Esophagus squamous epithelium (tissue), 5 donors: ENCODE measurements at regions not wholly inside any gene's neighbourhood (a gene's known extent, or its start where the extent isn't known, plus 50 kb on each side); places are given as distances from the start of the nearest gene placed in this dataset.

Experiments used
- DNase-seq: peaks from one replicate; lab custom pipeline; 2025; lab: John Stamatoyannopoulos, UW
- H3K27ac ChIP-seq, 4 donors: fragments of 200-600 bp; sonication (generic); one replicate each; pipeline ENCODE4 v1.5.1; 2016 to 2019; ENCODE audit warnings: mild to moderate bottlenecking in 1 of 4
- H3K27me3 ChIP-seq, 4 donors: fragments of 200-600 bp; sonication (generic); 1 replicate in 3 of 4; 2 replicates in 1 of 4; pipeline versions ENCODE4 v1.5.1 to v1.6.0; 2017 to 2021; ENCODE audit warnings: antibody characterized with exemption in 1 of 4
- H3K36me3 ChIP-seq, 3 donors: fragments of 200-600 bp; sonication (generic); one replicate each; pipeline ENCODE4 v1.5.1; 2016 to 2019
- H3K4me1 ChIP-seq, 3 donors: fragments of 200-600 bp; sonication (generic); one replicate each; pipeline ENCODE4 v1.5.1; 2017 to 2019
- H3K4me3 ChIP-seq, 4 donors: fragments of 200-600 bp; sonication (generic); 1 replicate in 3 of 4; 2 replicates in 1 of 4; pipeline ENCODE4 v1.5.1; 2016 to 2019; ENCODE audit warnings: mild to moderate bottlenecking in 2 of 4, moderate library complexity in 1 of 4
- H3K9me3 ChIP-seq, 3 donors: fragments of 200-600 bp; sonication (generic); one replicate each; pipeline ENCODE4 v1.5.1; 2016 to 2019
- CTCF ChIP-seq, 6 experiments: fragments of 450-650 bp in 4 of 6; fragments of 200-600 bp in 2 of 6; sonication (generic) in 2 of 6; IDR thresholded peaks; one replicate each; pipeline ENCODE4 v1.5.1; 2016 to 2019; ENCODE audit warnings: antibody characterized with exemption in 6 of 6, mild to moderate bottlenecking in 4 of 6, moderate library complexity in 4 of 6
- POLR2A ChIP-seq, 4 donors: fragments of 450-650 bp; IDR thresholded peaks; one replicate each; pipeline ENCODE4 v1.6.1; 2017; ENCODE audit warnings: antibody characterized with exemption in 4 of 4, mild to moderate bottlenecking in 4 of 4, moderate library complexity in 3 of 4
- WGBS, 2 donors: methylation state at CpG; one replicate each; pipeline ENCODE4 v1.1.5; 2018; 5-methylcytosine and 5-hydroxymethylcytosine counted together
- intact Hi-C: fragments of 100-400 bp; cut with DNase I; formaldehyde crosslinking; loops from one replicate; pipeline ENCODE4 v1.15.0; 2022
- donor health status: DM: yes; HTN: yes; CAD: no.

GRCh38 chr3:106231086-106231485 lies 362.3 kb upstream of the CBLB start:
- Histone ChIP-seq H3K27ac (no peak overlapping the region), H3K27me3 (no peaks in the 10 kb centered on the region), H3K4me1 (no peaks in the 10 kb centered on the region), H3K36me3 (no peaks in the 10 kb centered on the region), H3K4me3 (no peak overlapping the region), H3K9me3 (no peaks in the 10 kb centered on the region)
- no peak for TF ChIP-seq POLR2A (IDR thresholded peaks at IDR 0.05)
- TF ChIP-seq CTCF (IDR thresholded peaks at IDR 0.05), result no peak
- 58 to 79% methylated on average over 1 of the region's 1 CpG for WGBS, 2 donors
- no peak for DNase-seq
- intact Hi-C loops, result no loop called here

- Histone ChIP-seq H3K36me3 (no peaks in the 10 kb centered on the region), H3K9me3 (no peaks in the 10 kb centered on the region), H3K4me3 (no peak overlapping the region), H3K27ac (no peak overlapping the region), H3K4me1 (no peaks in the 10 kb centered on the region), H3K27me3 (no peaks in the 10 kb centered on the region)
- intact Hi-C loops, result no loop called here
- DNase-seq, result no peak
- TF ChIP-seq POLR2A (IDR thresholded peaks at IDR 0.05) (no peak), CTCF (IDR thresholded peaks at IDR 0.05) (no peak)
Measured at GRCh38 chr3:106232956-106233355, 364.1 kb upstream of the CBLB start.

GRCh38 chr3:106239195-106239697 lies 370.4 kb upstream of the CBLB start:
- H3K27me3 ChIP-seq, result no peaks in the 10 kb centered on the region
- no peak overlapping the region for H3K4me3 ChIP-seq
- H3K4me1 ChIP-seq, result no peaks in the 10 kb centered on the region
- intact Hi-C loops, result no loop called here
- WGBS, 2 donors, result 86 to 98% methylated on average over 2 of the region's 2 CpGs
- H3K9me3 ChIP-seq, result no peaks in the 10 kb centered on the region
- no peaks in the 10 kb centered on the region for H3K36me3 ChIP-seq
- no peak for DNase-seq
- TF ChIP-seq CTCF (IDR thresholded peaks at IDR 0.05) (no peak), POLR2A (IDR thresholded peaks at IDR 0.05) (no peak)
- H3K27ac ChIP-seq, result no peak overlapping the region

- H3K36me3 ChIP-seq, result no peaks in the 10 kb centered on the region
- H3K4me1 ChIP-seq, result no peaks in the 10 kb centered on the region
- H3K27ac ChIP-seq, result no peak overlapping the region
- H3K9me3 ChIP-seq, result no peaks in the 10 kb centered on the region
- no peak for TF ChIP-seq POLR2A (IDR thresholded peaks at IDR 0.05)
- no peak for TF ChIP-seq CTCF (IDR thresholded peaks at IDR 0.05)
- intact Hi-C loops, result no loop called here
- DNase-seq, result no peak
- H3K27me3 ChIP-seq, result no peaks in the 10 kb centered on the region
- 71 to 82% methylated on average over 2 of the region's 2 CpGs for WGBS, 2 donors
- H3K4me3 ChIP-seq, result no peak overlapping the region
Measured at GRCh38 chr3:106241593-106241992, 372.8 kb upstream of the CBLB start.

- TF ChIP-seq POLR2A (IDR thresholded peaks at IDR 0.05), result no peak
- no peak for TF ChIP-seq CTCF (IDR thresholded peaks at IDR 0.05)
- intact Hi-C loops, result no loop called here
- H3K27ac ChIP-seq, result no peak overlapping the region
- H3K4me1 ChIP-seq, result no peaks in the 10 kb centered on the region
- H3K36me3 ChIP-seq, result no peaks in the 10 kb centered on the region
- DNase-seq, result no peak
- H3K27me3 ChIP-seq, result no peaks in the 10 kb centered on the region
- no peaks in the 10 kb centered on the region for H3K9me3 ChIP-seq
- WGBS, 2 donors, result 85 to 87% methylated on average over 3 of the region's 3 CpGs
- H3K4me3 ChIP-seq, result no peak overlapping the region
Measured at GRCh38 chr3:106242781-106243180, 374.0 kb upstream of the CBLB start.
